Mucosa of descending colon (tissue), 3 donors: ENCODE measurements at regions not wholly inside any gene's neighbourhood (a gene's known extent, or its start where the extent isn't known, plus 50 kb on each side); places are given as distances from the start of the nearest gene placed in this dataset.

Experiments used
- ATAC-seq: fragments of 200-7000 bp; cut with Tn5 transposase; one replicate; pipeline ENCODE4 v1.9.1; 2020; ENCODE audit warnings: mild to moderate bottlenecking, moderate library complexity
- DNase-seq, 3 donors: peaks; one replicate each; pipeline ENCODE4 v3.0.0-alpha.2; 2020
- H3K36me3 ChIP-seq: fragments of 200-600 bp; one replicate; pipeline ENCODE4 v1.8.0; 2021; ENCODE audit warnings: low read depth, mild to moderate bottlenecking
- H3K4me1 ChIP-seq: fragments of 200-600 bp; one replicate; pipeline ENCODE4 v1.8.0; 2021; ENCODE audit warnings: low read depth, mild to moderate bottlenecking
- H3K4me3 ChIP-seq: fragments of 200-600 bp; one replicate; pipeline ENCODE4 v1.8.0; 2021; ENCODE audit warnings: mild to moderate bottlenecking
- H3K9me3 ChIP-seq: fragments of 200-600 bp; one replicate; pipeline ENCODE4 v1.8.0; 2021; ENCODE audit warnings: mild to moderate bottlenecking
- intact Hi-C, 2 donors: fragments of 100-400 bp; cut with DNase I in 1 of 2; cut with micrococcal nuclease in 1 of 2; formaldehyde crosslinking; loops; one replicate each; pipeline versions ENCODE4 v1.11.0 to v1.11.1; 2022; cut with DNase I, micrococcal nuclease
- TF ChIP-seq, protein P1 (sequence below): fragments of 200-600 bp; IDR thresholded peaks from one replicate; pipeline ENCODE4 v1.8.0; 2022; ENCODE audit warnings: antibody characterized with exemption, mild to moderate bottlenecking
- donor health status: DM: no; HTN: no; CAD: no; lungs with moderate emphysema.
- donor health status: DM: no; HTN: no; CAD: no.
- donor health status: DM: no; HTN: yes; CAD: no.

DNA sequence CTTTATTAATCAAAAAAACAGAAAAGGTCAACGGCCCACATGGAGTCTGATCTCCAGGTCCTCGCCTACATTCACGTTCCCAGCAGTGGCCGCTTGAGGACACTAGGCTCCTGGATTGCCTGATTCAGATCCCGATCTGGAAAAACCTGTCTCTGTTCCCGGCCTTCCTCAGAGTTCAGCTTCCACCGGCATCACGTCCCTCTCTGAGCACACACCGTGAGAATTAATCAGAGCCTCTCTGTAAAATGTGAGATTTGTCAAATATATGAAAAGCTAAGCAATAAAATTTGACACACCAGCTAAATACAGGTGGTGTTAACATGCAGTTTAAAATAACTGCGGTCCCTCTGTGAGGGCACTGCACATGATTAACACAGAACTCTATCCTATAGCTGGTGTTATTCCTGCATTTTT, 122.8 kb upstream of the COL21A1 start:
- Histone ChIP-seq H3K36me3 (no peaks in the 10 kb centered on the region), H3K9me3 (no peaks in the 10 kb centered on the region), H3K4me3 (no peak overlapping the region), H3K4me1 (peaks cover 4% of the 10 kb centered on the region)
- DNase-seq: peak in 2 of 3 donors; percentile 71 to 76
- ATAC-seq: peak; percentile 90
- TF ChIP-seq, protein P1, sequence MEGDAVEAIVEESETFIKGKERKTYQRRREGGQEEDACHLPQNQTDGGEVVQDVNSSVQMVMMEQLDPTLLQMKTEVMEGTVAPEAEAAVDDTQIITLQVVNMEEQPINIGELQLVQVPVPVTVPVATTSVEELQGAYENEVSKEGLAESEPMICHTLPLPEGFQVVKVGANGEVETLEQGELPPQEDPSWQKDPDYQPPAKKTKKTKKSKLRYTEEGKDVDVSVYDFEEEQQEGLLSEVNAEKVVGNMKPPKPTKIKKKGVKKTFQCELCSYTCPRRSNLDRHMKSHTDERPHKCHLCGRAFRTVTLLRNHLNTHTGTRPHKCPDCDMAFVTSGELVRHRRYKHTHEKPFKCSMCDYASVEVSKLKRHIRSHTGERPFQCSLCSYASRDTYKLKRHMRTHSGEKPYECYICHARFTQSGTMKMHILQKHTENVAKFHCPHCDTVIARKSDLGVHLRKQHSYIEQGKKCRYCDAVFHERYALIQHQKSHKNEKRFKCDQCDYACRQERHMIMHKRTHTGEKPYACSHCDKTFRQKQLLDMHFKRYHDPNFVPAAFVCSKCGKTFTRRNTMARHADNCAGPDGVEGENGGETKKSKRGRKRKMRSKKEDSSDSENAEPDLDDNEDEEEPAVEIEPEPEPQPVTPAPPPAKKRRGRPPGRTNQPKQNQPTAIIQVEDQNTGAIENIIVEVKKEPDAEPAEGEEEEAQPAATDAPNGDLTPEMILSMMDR: peak; percentile 39
- intact Hi-C loops: no loop called here

DNA sequence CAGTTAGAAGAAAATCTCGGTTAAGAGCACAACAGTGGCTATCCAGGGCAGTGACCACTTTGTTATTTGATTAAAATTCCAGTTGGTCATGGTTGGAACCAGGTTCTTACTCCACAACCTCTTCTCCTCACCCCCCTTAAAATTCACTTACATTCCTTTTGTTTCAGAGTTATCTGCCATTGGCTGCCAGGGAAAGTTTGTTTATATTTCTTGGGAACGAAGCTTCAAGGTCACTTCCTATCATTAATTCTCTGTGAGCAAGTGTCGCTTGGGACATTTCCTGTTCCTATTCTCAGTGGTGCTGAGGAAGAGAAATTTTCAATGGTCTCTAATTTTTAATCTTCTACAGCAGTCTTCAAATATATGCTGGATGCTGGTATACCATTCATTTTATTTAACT, 121.1 kb upstream of the COL21A1 start:
- no peaks in the 10 kb centered on the region for H3K9me3 ChIP-seq
- intact Hi-C loops: no loop called here
- no peaks in the 10 kb centered on the region for H3K36me3 ChIP-seq
- H3K4me3 ChIP-seq: no peak overlapping the region
- ATAC-seq (no peak), DNase-seq (no peak)
- TF ChIP-seq, protein P1: no peak
- peaks cover 4% of the 10 kb centered on the region for H3K4me1 ChIP-seq

- Histone ChIP-seq H3K4me1 (peaks cover 4% of the 10 kb centered on the region), H3K9me3 (no peaks in the 10 kb centered on the region), H3K4me3 (no peak overlapping the region), H3K36me3 (no peaks in the 10 kb centered on the region)
- DNase-seq (no peak), ATAC-seq (no peak)
- TF ChIP-seq, protein P1: no peak
- intact Hi-C loops: no loop called here
Observed at GRCh38 chr6:56366141-56366852, 118.9 kb upstream of the COL21A1 start.

DNA sequence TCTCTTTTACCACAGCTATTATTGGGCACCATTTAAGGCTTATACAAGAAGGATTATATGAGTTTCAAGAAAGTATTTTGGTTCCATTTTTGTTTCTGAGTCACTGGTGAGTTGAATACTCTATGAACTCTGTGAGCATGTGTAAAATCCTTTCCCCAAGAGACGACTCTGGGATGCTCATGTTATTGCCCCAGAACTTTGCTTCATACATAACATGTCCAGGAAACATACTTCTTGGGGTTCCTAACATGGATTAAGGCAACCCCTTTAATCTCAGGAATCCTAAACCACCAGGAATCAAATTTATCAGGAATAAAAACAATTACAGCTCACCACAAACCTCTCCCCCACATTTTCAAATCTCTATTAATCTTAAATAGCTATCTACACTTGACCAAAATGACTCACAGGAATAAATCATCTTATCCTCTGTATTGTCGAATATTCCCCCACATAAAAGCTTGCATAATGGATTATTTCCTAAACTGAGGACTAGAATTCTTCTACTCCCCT, 117.5 kb upstream of the COL21A1 start:
- no peaks in the 10 kb centered on the region for H3K4me1 ChIP-seq
- intact Hi-C loops: no loop called here
- DNase-seq (no peak), ATAC-seq (no peak)
- H3K36me3 ChIP-seq: no peaks in the 10 kb centered on the region
- H3K4me3 ChIP-seq: no peak overlapping the region
- TF ChIP-seq, protein P1: no peak
- H3K9me3 ChIP-seq: no peaks in the 10 kb centered on the region

GRCh38 chr6:56364431-56364826, 117.0 kb upstream of the COL21A1 start:
- TF ChIP-seq, protein P1: no peak
- Histone ChIP-seq H3K36me3 (no peaks in the 10 kb centered on the region), H3K4me1 (no peaks in the 10 kb centered on the region), H3K4me3 (no peak overlapping the region), H3K9me3 (no peaks in the 10 kb centered on the region)
- DNase-seq (no peak), ATAC-seq (no peak)
- intact Hi-C loops: no loop called here
